DOHH2 (cell line): ENCODE measurements at regions not wholly inside any gene's neighbourhood (a gene's known extent, or its start where the extent isn't known, plus 50 kb on each side); places are given as distances from the start of the nearest gene placed in this dataset.

Experiments
- H3F3A ChIP-seq: fragments of 200-600 bp; sonication (generic), shearing (Covaris generic); 2 replicates; pipeline ENCODE4 v1.6.0; 2016; ENCODE audit warnings: antibody characterized with exemption, mild to moderate bottlenecking; ENCODE audit not compliant: control insufficient read depth, insufficient read depth
- H3K27ac ChIP-seq: fragments of 200-600 bp; sonication (generic); 2 replicates; pipeline ENCODE4 v1.5.1; 2014; ENCODE audit warnings: low read depth, mild to moderate bottlenecking, low read length, moderate library complexity
- H3K27me3 ChIP-seq: fragments of 200-600 bp; sonication (generic); 2 replicates; pipeline ENCODE4 v1.6.1; 2014; ENCODE audit warnings: mild to moderate bottlenecking, low read length, mixed read lengths; ENCODE audit not compliant: control insufficient read depth
- H3K36me3 ChIP-seq: fragments of 200-600 bp; sonication (generic); 2 replicates; pipeline ENCODE4 v1.6.1; 2014; ENCODE audit warnings: mild to moderate bottlenecking, low read length, moderate library complexity, mixed read lengths; ENCODE audit not compliant: control insufficient read depth
- H3K4me1 ChIP-seq: fragments of 200-600 bp; sonication (generic); 2 replicates; pipeline ENCODE4 v1.6.1; 2014; ENCODE audit warnings: mild to moderate bottlenecking, low read length, mixed read lengths; ENCODE audit not compliant: control insufficient read depth
- H3K4me2 ChIP-seq: fragments of 200-600 bp; sonication (generic); 2 replicates; pipeline ENCODE4 v1.6.0; 2014; ENCODE audit warnings: mild to moderate bottlenecking, low read length, moderate library complexity
- H3K4me3 ChIP-seq: fragments of 200-600 bp; sonication (generic); 2 replicates; pipeline ENCODE4 v1.5.1; 2014; ENCODE audit warnings: mild to moderate bottlenecking, low read length, mixed read lengths
- H3K79me2 ChIP-seq: fragments of 200-600 bp; sonication (generic); 2 replicates; pipeline ENCODE4 v1.6.1; 2014; ENCODE audit warnings: mild to moderate bottlenecking, low read length, mixed read lengths; ENCODE audit not compliant: control insufficient read depth
- H3K9me2 ChIP-seq: fragments of 200-600 bp; sonication (generic); replicated peaks from 2 replicates; pipeline ENCODE4 v1.6.1; 2014; ENCODE audit warnings: mild to moderate bottlenecking, low read length, mixed read lengths; ENCODE audit not compliant: control insufficient read depth
- H3K9me3 ChIP-seq: fragments of 200-600 bp; sonication (generic); 2 replicates; pipeline ENCODE4 v1.6.1; 2014; ENCODE audit warnings: antibody characterized with exemption, low read length, mixed read lengths; ENCODE audit not compliant: control insufficient read depth, insufficient read depth
- H4K20me1 ChIP-seq: fragments of 200-600 bp; sonication (generic); 2 replicates; pipeline ENCODE4 v1.6.0; 2014; ENCODE audit warnings: low read depth, mild to moderate bottlenecking, antibody characterized with exemption, low read length, moderate library complexity; ENCODE audit not compliant: control insufficient read depth, insufficient read depth
- CTCF ChIP-seq: fragments of 200-600 bp; sonication (generic); IDR thresholded peaks from one replicate; pipeline ENCODE4 v1.5.1; 2014; ENCODE audit warnings: antibody characterized with exemption, mild to moderate bottlenecking, low read depth, low read length; ENCODE audit not compliant: poor library complexity, severe bottlenecking
- EZH2phosphoT487 ChIP-seq: fragments of 200-600 bp; sonication (generic); IDR thresholded peaks from 2 replicates; pipeline ENCODE4 v1.6.1; 2017; ENCODE audit warnings: borderline replicate concordance, mild to moderate bottlenecking, antibody characterized with exemption, low read length, moderate library complexity, mixed read lengths

GRCh38 chr10:86599729-86600128, 54.6 kb upstream of the OPN4 start:
- Histone ChIP-seq H3K36me3 (no peaks in the 10 kb centered on the region), H3K4me2 (no peak overlapping the region), H3K9me3 (no peaks in the 10 kb centered on the region), H3K79me2 (no peaks in the 10 kb centered on the region), H3F3A (no peaks in the 10 kb centered on the region), H3K9me2 (no peaks in the 10 kb centered on the region), H3K27ac (no peak overlapping the region), H3K27me3 (peaks cover 6% of the 10 kb centered on the region; the same call in 1 of the 2 replicates), H3K4me1 (no peaks in the 10 kb centered on the region), H4K20me1 (no peaks in the 10 kb centered on the region), H3K4me3 (no peak overlapping the region)
- TF ChIP-seq CTCF (no peak), EZH2phosphoT487 (no peak)

GRCh38 chr10:86600296-86600695, 54.1 kb upstream of the OPN4 start:
- no peaks in the 10 kb centered on the region for H4K20me1 ChIP-seq
- no peak overlapping the region for H3K4me2 ChIP-seq
- no peaks in the 10 kb centered on the region for H3K36me3 ChIP-seq
- H3K9me3 ChIP-seq, result peaks cover 2% of the 10 kb centered on the region; the same call in 1 of the 2 replicates
- no peak overlapping the region for H3K4me3 ChIP-seq
- no peaks in the 10 kb centered on the region for H3K9me2 ChIP-seq
- no peaks in the 10 kb centered on the region for H3K79me2 ChIP-seq
- H3F3A ChIP-seq, result no peaks in the 10 kb centered on the region
- no peaks in the 10 kb centered on the region for H3K4me1 ChIP-seq
- TF ChIP-seq EZH2phosphoT487, result no peak
- no peak for TF ChIP-seq CTCF
- no peak overlapping the region for H3K27ac ChIP-seq
- peaks cover 6% of the 10 kb centered on the region; the same call in 1 of the 2 replicates for H3K27me3 ChIP-seq

GRCh38 chr10:86601956-86602602, 52.3 kb upstream of the OPN4 start:
- Histone ChIP-seq H3K36me3 (no peaks in the 10 kb centered on the region), H3K27ac (no peak overlapping the region), H4K20me1 (no peaks in the 10 kb centered on the region), H3K4me1 (no peaks in the 10 kb centered on the region), H3K4me2 (no peak overlapping the region), H3K79me2 (no peaks in the 10 kb centered on the region), H3F3A (no peaks in the 10 kb centered on the region), H3K27me3 (peaks cover 6% of the 10 kb centered on the region; the same call in 1 of the 2 replicates), H3K9me2 (no peaks in the 10 kb centered on the region), H3K4me3 (no peak overlapping the region), H3K9me3 (peaks cover 4% of the 10 kb centered on the region; the same call in 1 of the 2 replicates)
- TF ChIP-seq CTCF, result no peak
- no peak for TF ChIP-seq EZH2phosphoT487

GRCh38 chr10:86603256-86603655, 51.1 kb upstream of the OPN4 start:
- no peaks in the 10 kb centered on the region for H3K36me3 ChIP-seq
- no peak overlapping the region for H3K27ac ChIP-seq
- TF ChIP-seq CTCF (no peak), EZH2phosphoT487 (no peak)
- H3K27me3 ChIP-seq, result peaks cover 6% of the 10 kb centered on the region; the same call in 1 of the 2 replicates
- H3K4me3 ChIP-seq, result no peak overlapping the region
- no peaks in the 10 kb centered on the region for H3F3A ChIP-seq
- no peaks in the 10 kb centered on the region for H3K4me1 ChIP-seq
- peaks cover 4% of the 10 kb centered on the region; the same call in 1 of the 2 replicates for H3K9me3 ChIP-seq
- H3K9me2 ChIP-seq, result no peaks in the 10 kb centered on the region
- H4K20me1 ChIP-seq, result no peaks in the 10 kb centered on the region
- no peaks in the 10 kb centered on the region for H3K79me2 ChIP-seq
- H3K4me2 ChIP-seq, result no peak overlapping the region
